GM12801 (cell line): ENCODE measurements at regions not wholly inside any gene's neighbourhood (a gene's known extent, or its start where the extent isn't known, plus 50 kb on each side); places are given as distances from the start of the nearest gene placed in this dataset.

Source experiments
- TF ChIP-seq, protein P1 (sequence below): IDR thresholded peaks from one replicate; pipeline ENCODE4 v1.5.1; 2011; ENCODE audit warnings: control low read depth; ENCODE audit not compliant: insufficient read length; ENCODE audit errors: extremely low read depth

DNA sequence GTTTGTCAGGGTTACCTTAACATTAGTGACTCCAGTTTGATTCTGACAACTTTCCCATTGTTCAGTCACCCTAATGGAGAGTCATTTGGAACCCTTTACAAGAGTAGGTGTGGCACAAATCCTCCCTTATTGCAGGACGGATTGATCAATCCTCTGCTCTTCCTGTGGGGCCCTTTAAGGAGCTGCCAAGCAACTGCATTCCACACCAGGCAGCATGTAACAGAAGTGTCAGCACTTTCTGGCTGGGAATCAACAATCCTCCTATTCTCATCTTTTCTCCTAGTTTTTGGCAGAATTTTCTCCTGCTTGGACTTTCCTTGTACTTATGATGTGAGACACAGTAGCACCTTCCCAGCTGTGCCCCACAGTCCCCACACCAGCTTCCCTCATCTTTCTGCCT lies 177.8 kb downstream of the ST6GAL2 start:
- TF ChIP-seq, protein P1, sequence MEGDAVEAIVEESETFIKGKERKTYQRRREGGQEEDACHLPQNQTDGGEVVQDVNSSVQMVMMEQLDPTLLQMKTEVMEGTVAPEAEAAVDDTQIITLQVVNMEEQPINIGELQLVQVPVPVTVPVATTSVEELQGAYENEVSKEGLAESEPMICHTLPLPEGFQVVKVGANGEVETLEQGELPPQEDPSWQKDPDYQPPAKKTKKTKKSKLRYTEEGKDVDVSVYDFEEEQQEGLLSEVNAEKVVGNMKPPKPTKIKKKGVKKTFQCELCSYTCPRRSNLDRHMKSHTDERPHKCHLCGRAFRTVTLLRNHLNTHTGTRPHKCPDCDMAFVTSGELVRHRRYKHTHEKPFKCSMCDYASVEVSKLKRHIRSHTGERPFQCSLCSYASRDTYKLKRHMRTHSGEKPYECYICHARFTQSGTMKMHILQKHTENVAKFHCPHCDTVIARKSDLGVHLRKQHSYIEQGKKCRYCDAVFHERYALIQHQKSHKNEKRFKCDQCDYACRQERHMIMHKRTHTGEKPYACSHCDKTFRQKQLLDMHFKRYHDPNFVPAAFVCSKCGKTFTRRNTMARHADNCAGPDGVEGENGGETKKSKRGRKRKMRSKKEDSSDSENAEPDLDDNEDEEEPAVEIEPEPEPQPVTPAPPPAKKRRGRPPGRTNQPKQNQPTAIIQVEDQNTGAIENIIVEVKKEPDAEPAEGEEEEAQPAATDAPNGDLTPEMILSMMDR: no peak

DNA sequence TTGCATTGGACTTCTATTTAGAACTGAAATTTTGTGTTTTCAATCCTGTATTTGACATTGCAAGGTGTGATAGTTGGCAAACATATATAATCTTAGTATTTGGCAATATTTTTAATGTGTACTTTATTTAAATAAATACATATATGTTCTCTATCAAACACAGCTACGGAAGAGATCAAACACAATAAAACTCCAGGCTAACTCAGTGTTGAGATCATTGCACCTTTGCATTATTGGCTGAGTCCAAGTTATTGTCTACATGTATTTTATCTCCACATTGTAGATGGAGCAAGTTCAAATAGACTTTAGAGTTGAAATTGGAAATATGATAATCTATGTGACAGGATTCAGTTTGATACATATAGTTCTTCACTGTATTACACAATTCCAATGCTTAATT lies 176.7 kb downstream of the ST6GAL2 start:
- TF ChIP-seq, protein P1: no peak

DNA sequence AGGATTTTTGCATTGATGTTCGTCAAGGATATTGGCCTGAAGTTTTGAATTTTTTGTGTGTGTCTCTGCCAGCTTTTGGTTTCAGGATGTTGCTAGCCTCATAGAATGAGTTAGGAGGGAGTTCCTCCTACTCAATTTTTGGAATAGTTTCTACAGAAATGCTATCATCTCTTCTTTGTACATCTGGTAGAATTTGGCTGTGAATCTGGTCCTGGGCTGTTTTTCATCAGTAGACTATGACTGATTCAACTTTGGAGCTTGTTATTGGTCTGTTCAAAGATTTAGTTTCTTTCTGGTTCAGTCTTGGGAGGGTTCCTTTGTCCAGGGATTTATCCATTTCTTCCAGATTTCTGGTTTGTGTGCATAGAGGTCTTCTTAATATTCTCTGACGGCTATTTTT lies 166.7 kb downstream of the ST6GAL2 start:
- TF ChIP-seq, protein P1: no peak

DNA sequence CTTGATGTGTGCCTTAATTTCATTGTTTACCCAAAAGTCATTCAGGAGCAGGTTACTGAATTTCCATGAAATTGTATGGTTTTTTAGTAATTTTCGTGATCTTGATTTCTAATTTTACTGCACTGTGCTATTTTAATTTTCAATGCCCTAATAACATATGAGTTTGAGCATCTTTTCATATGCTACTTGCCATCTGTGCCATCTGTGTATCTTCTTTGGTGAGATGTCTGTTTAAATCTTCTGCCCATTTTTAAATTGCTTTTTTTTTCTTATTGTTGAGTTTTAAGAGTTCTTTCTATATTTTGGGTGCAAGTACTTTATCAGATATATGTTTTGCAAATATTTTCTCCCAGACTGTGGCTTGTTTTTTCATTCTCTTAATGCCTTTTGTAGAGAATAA lies 165.9 kb downstream of the ST6GAL2 start:
- TF ChIP-seq, protein P1: no peak

DNA sequence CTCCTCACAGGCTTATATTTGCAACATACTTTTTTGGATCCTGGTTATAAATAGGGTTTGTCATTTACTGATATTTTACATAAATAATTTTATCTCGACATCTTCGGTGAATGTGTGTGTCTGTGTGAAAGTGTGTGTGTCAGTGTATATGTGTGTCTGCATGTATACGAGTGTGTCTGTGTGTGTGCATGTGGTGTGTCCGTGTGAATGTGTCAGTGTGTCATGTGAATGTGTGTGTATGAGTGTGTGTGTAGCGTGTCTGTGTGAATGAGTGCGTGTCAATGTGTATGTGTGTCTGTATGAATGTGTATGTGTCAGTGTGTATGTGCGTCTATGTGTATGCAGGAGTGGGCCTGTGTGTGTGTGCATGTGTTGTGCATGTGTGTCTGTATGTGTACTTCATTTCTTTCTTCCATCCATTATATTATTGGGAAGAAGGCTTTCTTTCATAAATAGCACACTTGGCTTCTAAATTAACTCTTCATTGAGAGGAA lies 161.6 kb downstream of the ST6GAL2 start:
- TF ChIP-seq, protein P1: no peak

DNA sequence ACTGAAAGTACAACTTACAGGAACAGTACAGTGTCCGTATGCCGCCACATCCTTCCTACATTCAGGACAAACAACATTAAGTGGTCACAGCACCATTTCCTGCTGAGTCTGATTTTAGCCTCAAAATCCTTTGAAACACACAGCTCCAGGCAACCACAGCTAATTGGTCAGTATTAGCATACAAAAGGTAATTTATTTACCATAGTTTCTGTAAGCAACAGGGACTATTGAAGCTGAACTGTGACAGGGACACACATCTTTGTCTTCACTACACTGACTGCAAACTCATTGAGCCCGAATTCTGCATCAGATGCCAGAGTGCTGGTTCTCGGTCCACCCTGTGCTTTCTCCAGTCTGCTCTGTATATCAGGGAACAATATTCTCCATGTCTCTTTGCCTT lies 151.8 kb downstream of the ST6GAL2 start:
- TF ChIP-seq, protein P1: no peak

DNA sequence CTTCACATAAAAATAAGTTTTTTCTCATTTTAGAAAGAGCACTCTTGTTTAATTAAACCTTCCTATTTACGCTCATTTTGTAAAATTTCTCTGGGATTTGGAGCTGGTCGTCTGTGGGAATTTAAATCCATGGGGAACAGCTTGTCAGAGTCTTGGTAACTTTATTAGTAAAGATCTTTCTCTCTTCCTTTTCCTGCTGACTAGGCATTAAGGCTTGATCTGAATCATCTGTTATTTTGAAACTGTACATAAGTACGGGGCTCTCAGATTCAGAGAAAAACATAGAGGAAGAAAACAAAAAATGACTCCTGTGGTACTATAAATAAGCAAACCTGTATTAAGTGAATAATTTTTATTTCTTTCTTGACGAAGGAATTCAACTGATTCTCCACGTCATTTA lies 150.2 kb downstream of the ST6GAL2 start:
- TF ChIP-seq, protein P1: no peak

DNA sequence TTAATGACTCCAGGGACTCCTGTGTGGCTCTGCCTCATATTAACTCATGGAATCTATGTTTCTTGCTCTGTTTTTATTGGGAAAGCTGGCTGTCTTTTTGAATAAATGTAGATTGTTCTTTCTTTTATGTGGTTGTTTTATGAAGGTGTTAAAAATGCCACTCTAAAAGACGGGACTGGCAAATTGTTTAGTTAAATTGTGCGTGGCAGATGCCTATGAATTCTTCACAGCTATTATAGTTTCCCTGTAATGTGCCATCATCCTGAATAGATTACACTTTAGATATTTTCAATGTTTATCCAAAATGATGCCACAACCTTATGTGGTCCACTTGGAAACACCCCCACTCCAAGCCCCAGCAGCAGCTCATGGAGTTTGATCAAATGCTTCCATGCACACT lies 149.7 kb downstream of the ST6GAL2 start:
- TF ChIP-seq, protein P1: no peak
